Stimulated activated CD4-positive, alpha-beta T cell treated with anti-CD3 and anti-CD28 coated beads, Interleukin-2, amount 100 ng/mL, for 24 hours (primary cell): ENCODE measurements at regions not wholly inside any gene's neighbourhood (a gene's known extent, or its start where the extent isn't known, plus 50 kb on each side); places are given as distances from the start of the nearest gene placed in this dataset.
A peak's percentile ranks its signal among the peaks of the same experiment; 100 is the strongest.
"Not testable (repeated sequence)": the region's sequence is repeated elsewhere in the genome, so short reads cannot be mapped to it uniquely, and the experiment has no call there.

Experiments used
- DNase-seq, 2 donors: peaks; one replicate each; pipeline ENCODE4 v3.0.0-alpha.2; 2020

GRCh38 chr2:111482987-111483679, 362.4 kb downstream of the BCL2L11 start:
- peak; percentile 23 to 49 for DNase-seq

DNA sequence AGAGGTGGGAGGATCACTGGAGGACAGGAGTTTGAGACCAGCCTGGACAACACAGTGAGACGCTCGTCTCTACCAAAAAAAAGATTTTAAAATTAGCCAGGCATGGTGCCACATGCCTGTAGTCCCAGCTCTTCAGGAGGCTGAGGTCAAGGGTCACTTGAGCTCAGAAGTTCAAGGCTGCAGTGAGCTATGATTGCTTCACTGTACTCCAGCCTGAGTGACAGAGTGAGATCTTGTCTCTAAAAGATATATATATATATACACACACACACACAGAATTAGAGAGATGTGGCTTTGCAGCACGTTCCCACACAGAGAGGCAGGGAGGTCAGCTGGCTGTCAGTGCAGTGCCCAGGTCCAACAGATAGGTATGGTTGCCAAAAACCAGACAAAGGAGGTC, 363.4 kb downstream of the BCL2L11 start:
- DNase-seq: not testable (repeated sequence)

DNA sequence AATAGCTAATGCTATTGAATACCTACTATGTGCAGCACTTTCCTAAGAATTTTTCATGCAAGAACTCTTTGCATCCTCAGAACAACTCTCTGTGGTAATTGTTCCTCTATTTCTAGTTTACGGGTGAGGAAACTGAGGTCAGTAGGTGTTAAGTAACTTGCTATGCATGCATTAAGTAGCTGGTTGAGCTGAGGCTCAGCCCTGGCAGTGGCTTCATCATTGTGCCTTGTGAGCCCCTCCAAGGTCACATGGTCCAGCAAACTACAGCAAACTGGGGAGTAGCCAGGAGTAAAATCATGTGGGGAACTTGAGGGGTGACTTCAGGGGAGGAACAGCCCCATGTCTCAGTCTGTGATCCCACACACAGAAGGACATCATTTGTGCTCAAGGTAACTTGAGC, 365.2 kb downstream of the BCL2L11 start:
- DNase-seq: not testable (repeated sequence)

DNA sequence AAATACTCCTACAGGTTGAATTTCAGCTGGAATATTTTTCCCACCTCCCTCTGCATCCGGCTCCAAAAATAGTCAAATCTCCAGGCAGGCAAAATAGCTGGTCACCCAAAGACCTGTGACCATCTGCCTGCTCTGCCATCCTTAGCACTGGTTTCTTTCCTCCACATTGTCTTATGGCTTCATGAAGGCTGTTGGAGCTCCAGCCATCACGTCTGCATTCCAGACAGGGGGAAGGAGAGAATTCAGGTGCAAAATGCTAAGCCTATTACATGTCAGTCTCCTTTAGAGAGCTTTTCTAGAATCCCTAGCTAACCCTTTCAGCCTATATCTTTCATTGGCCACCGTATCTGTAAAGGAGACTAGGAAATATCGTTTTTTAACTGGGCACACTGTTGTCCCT, 367.7 kb downstream of the BCL2L11 start:
- not testable (repeated sequence) for DNase-seq

DNA sequence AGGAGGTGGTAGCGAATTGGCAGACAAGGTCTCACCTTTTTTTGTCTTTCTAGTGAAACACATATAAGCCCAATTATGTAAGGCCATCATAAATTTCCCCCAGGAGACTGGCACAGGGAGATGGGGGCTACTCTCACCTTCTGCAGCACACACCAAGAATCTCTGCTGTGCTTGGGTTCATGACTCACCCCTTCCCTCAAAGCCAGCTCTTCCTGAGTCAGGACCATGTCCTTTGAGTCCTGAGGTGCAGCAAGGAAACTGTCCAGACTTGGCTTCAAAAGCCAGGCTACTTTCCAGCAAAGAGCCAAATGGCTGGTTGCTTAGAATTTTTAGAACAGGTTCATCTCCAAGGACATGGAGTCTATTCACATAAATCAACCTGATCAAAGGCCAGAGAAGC, 368.7 kb downstream of the BCL2L11 start:
- not testable (repeated sequence) for DNase-seq

GRCh38 chr2:111491181-111491580, 370.5 kb downstream of the BCL2L11 start:
- not testable (repeated sequence) for DNase-seq

GRCh38 chr2:111491614-111492013, 370.9 kb downstream of the BCL2L11 start:
- DNase-seq: not testable (repeated sequence)

- DNase-seq: not testable (repeated sequence)
These were observed 372.4 kb downstream of the BCL2L11 start for GRCh38 chr2:111492995-111493719.

- DNase-seq: peak; percentile 28 to 46
These were observed 373.0 kb downstream of the BCL2L11 start for GRCh38 chr2:111493720-111494078.

- DNase-seq: peak in 1 of 2 donors; percentile 20
These were observed 373.7 kb downstream of the BCL2L11 start for GRCh38 chr2:111494288-111494980.

GRCh38 chr2:111494981-111495315, 374.2 kb downstream of the BCL2L11 start:
- DNase-seq: not testable (repeated sequence)

- DNase-seq: not testable (repeated sequence)
These were observed 374.9 kb downstream of the BCL2L11 start for GRCh38 chr2:111495636-111496035.

DNA sequence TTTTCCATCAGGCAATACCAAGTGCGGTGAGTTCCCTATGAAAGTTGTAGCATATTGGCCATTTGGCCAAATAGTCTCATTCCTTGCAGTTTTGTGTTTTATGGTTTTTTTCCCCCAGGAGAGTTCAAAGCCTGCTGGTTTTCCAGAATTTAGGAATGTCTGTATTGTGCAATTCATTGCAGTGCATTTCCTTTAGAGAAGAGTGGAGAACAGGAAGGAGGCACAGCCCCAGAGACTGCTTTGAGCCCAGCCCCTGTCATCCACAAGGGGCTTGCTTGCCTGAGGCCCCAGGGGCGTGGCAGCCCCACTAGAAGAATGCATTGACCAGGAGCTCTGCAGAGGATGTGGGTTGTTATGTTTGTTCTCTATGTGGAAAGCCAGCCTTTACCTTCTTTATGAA, 375.5 kb downstream of the BCL2L11 start:
- not testable (repeated sequence) for DNase-seq

DNA sequence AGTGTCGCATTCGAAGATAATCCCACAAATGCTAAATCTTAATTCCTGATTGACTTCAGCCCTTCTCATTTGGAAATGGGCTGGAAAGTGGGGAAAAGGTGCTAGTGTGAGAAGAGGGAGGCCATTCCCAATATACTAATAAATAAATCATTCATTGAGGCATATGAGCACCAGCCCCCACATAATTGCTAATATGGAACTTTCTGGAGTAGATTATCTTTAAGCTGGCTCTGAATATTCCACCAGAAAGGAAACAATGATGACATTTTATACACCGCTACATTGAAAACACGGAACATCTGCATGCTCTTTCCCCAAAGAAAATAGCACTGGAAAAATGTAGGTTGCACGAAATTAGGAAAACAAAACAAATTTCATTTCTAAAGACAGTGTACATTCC, 376.1 kb downstream of the BCL2L11 start:
- not testable (repeated sequence) for DNase-seq

DNA sequence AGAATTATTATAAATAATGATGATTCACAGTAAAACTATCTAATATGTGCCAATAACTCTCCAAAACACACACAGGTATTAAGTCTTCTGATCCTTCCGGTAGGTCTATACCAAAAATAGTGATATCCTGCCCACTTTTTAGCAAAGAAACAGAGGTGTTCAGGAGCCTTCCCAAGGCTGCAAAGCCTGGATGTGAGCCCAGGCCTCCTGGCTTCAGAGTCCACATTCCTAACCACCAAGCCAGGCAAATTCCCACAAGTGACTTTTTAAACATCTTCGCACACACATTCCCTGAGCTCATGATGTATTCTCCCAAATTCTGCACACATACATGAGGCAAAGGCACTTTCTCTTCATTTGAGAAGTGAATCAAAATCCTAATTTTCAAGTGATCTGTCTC, 376.6 kb downstream of the BCL2L11 start:
- not testable (repeated sequence) for DNase-seq

- not testable (repeated sequence) for DNase-seq
These were observed 379.9 kb downstream of the BCL2L11 start for GRCh38 chr2:111500536-111501062.

- not testable (repeated sequence) for DNase-seq
These were observed 380.0 kb downstream of the ANAPC1 start for GRCh38 chr2:111503844-111504570.

GRCh38 chr2:111504571-111504942, 379.4 kb downstream of the ANAPC1 start:
- not testable (repeated sequence) for DNase-seq

DNA sequence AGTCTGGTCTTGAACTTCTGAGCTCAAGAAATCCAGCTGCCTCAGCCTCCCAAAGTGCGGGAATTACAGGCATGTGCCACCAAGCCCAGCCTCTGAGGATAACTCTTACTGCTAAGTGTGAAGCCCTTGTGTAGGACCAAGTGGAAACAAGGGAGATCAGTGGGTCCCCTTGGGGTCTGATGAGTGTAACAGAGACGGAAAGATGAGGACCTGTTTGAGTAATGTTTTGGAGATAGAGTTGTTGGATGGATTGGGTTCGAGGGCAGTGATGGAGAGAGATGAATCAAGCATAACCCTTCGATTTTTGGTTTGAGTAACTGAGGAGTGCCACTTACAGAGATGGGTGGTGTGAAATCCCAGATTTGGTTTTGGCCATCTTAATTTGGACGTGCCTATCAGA, 378.7 kb downstream of the ANAPC1 start:
- not testable (repeated sequence) for DNase-seq

DNA sequence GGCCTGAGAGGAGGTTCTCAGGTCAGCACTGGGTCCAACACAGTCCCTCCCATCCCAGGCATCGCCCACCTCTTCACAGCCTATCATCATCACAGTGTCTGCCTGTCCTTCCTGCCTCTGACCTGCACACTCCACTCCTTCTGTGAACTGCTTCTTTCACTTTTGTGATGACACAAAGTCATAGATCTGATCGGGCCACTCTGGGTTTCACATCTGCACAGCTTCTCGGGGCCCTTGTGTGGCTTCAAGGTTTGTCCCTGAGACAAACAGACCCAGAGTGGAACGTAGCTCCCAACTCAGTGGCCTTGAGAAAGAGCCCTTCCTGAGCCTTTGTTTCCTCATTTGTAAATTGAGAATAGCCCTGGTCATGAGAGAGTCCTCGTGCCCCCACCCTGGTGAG, 377.1 kb downstream of the ANAPC1 start:
- DNase-seq: peak; percentile 44

DNA sequence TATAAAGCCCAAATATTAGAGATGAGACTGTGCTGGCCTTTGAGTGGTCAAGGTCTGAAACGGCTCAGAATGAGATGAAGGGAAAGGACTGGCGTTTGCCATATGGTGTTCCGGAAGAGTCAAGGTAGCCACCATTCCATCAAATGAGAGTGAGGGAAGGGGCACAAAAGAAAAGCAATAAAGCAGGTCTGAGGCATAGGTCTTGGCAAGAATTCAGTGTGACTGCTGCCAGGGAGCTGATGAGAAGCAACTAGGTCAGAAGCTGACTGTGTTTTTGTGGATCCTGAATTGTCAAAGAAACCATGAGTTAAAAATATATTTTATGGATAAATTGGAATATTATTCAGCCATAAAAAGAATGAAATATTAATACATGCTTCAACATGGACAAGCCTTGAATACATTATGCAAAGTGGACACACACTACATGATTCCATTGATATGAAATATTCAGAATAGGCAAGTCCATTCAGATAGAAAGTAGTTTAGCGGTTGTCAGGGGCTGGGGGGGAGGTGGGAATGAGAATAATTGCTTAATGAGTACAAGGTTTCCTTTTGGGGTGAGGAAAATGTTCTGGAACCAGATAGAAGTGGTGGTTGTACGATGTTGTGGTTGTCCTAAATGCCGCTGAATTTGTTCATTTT, 374.6 kb downstream of the ANAPC1 start:
- DNase-seq: peak in 1 of 2 donors; percentile 34

- DNase-seq: not testable (repeated sequence)
These were observed 373.6 kb downstream of the ANAPC1 start for GRCh38 chr2:111510384-111510783.
